ENCODE measurements at regions not wholly inside any gene's neighbourhood (a gene's known extent, or its start where the extent isn't known, plus 50 kb on each side); places are given as distances from the start of the nearest gene placed in this dataset.

GRCh38 chr15:61712129-61712759 is 348.0 kb downstream of the VPS13C start:
- no peak for TF ChIP-seq CTCF (conservative IDR thresholded peaks at IDR 0.05)
- H4K91ac ChIP-seq (ENCODE audit: insufficient read length, low read depth, low read length), result no peak overlapping the region
- H2AK5ac ChIP-seq (ENCODE audit: insufficient read length, low read length), result no peak overlapping the region
- Mint-ChIP-seq H3K27me3 (ENCODE audit: low read depth) (no peaks in the 10 kb centered on the region), H3K4me3 (no peak overlapping the region), H3K36me3 (ENCODE audit: insufficient read depth in 1 of 3, low read depth in 3 of 3) (no peaks in the 10 kb centered on the region), H3K4me1 (no peaks in the 10 kb centered on the region), H3K27ac (no peak overlapping the region), H3K9me3 (no peaks in the 10 kb centered on the region)
- no peak overlapping the region for H2AFZ ChIP-seq (ENCODE audit: low read length)
- H2BK5ac ChIP-seq (ENCODE audit: insufficient read length, low read length), result no peak overlapping the region
- no peak overlapping the region for H3K9ac ChIP-seq (ENCODE audit: extremely low read depth, insufficient read length, low read length)
- H3K4ac ChIP-seq (ENCODE audit: low read depth, low read length), result no peak overlapping the region
- no peak overlapping the region for H2BK20ac ChIP-seq (ENCODE audit: low read depth, low read length, poor library complexity, severe bottlenecking)
- H3K79me2 ChIP-seq (ENCODE audit: insufficient read depth, low read length), result no peaks in the 10 kb centered on the region
- no peaks in the 10 kb centered on the region for H3K4me1 ChIP-seq (ENCODE audit: insufficient read depth, low read length)
- no peak overlapping the region for H4K8ac ChIP-seq (replicated peaks; ENCODE audit: insufficient read length, low read depth, low read length)
- H3K27ac ChIP-seq (ENCODE audit: insufficient read length, low read depth, low read length), result no peak overlapping the region
- H3K4me2 ChIP-seq (ENCODE audit: insufficient read depth, insufficient read length, low read length), result no peak overlapping the region
- H3K56ac ChIP-seq (ENCODE audit: insufficient read length, low read depth, low read length), result no peak overlapping the region
- H3K18ac ChIP-seq (ENCODE audit: insufficient read length, low read depth, low read length), result no peak overlapping the region
- H2BK15ac ChIP-seq (ENCODE audit: low read depth, low read length), result no peak overlapping the region
- no peak overlapping the region for H3T11ph ChIP-seq (ENCODE audit: low read length)
- H3K23ac ChIP-seq (ENCODE audit: insufficient read length, low read depth, low read length), result no peak overlapping the region
- WGBS (ENCODE audit: extremely low coverage, insufficient read length, low lambda C conversion rate), result no CpG with 5 or more reads among the region's 4 CpGs
- H3K14ac ChIP-seq (ENCODE audit: insufficient read depth, low read length), result no peak overlapping the region
- no peaks in the 10 kb centered on the region for H3K27me3 ChIP-seq (ENCODE audit: insufficient read depth, low read length)
- no peak for DNase-seq
- no peaks in the 10 kb centered on the region for H3K79me1 ChIP-seq (ENCODE audit: insufficient read depth, low read depth, low read length, poor library complexity, severe bottlenecking)
- no peak overlapping the region for H2BK12ac ChIP-seq (ENCODE audit: insufficient read length, low read depth, low read length)
- no peak overlapping the region for H2BK120ac ChIP-seq (ENCODE audit: low read depth, low read length, poor library complexity, severe bottlenecking)
- no peak overlapping the region for H4K5ac ChIP-seq (ENCODE audit: insufficient read length, low read depth, low read length)
- H3K9me3 ChIP-seq (ENCODE audit: control insufficient read depth, low read depth, low read length), result no peaks in the 10 kb centered on the region
- no peaks in the 10 kb centered on the region for H4K20me1 ChIP-seq (ENCODE audit: control insufficient read depth, insufficient read depth, insufficient read length)
- no peaks in the 10 kb centered on the region for H3K23me2 ChIP-seq (ENCODE audit: insufficient read length, low read depth, low read length, poor library complexity, severe bottlenecking)
